Stimulated activated CD4-positive, alpha-beta T cell treated with anti-CD3 and anti-CD28 coated beads, TNF-alpha, amount 100 ng/mL, for 1 hour (primary cell): ENCODE measurements at regions not wholly inside any gene's neighbourhood (a gene's known extent, or its start where the extent isn't known, plus 50 kb on each side); places are given as distances from the start of the nearest gene placed in this dataset.

Experiments
- DNase-seq, 3 donors: peaks; one replicate each; pipeline ENCODE4 v3.0.0-alpha.2; 2020; ENCODE audit warnings: low read depth in 3 of 3, low spot score in 1 of 3

DNA sequence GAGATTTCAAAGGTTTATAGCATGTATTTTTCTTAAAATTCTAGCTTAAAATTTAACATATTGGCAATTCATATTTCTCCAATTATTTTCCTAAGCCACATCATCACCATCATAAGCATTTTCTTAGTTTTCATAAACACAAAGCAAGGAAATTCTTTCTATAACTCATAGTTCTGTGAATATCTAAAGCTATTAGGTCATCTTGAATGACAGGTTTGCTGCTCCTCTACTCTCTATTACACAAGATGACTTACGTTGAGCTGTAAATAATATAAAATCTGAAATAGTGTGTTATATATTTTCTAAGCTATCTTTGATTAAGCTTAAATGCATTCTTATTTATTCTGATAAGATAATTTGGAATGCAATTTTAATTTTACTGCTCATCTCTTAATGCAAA lies 984.6 kb upstream of the CNTNAP5 start:
- no peak for DNase-seq

DNA sequence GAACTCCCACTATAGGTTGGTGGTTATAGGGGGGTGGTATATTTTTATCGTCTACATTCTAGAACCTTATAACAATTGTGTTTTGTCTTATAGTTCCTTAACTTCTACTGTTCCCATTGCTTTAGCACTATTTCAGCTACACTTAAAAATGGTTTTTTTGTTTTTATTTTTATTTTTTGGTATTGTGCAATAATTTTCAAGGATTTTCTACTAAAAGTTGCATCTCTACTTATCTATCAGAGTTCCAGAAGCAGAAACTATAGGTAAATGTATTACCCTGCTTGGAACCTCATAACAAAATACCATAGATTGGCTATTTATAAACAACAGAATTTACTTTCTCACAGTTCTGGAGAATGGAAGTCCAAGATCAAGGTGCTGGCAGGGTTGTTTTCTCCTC lies 981.6 kb upstream of the CNTNAP5 start:
- no peak for DNase-seq

DNA sequence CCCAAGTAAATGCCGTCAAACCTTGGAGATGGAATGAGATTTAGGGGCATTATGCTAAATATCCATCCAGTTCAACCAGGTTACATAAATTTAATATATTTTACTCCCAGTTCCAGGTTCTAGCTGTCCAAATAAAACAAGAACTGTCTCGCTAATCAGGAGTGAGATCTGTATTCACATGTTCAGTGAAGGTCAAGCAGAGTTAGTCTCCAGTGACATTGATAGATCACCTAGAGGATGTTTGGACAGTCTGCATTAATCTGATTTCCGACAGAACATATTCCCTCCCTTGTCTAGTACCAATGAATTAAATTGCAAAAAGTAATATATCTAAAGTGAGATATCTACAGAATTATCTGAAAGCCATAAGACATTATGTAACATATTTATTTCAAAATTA lies 979.4 kb upstream of the CNTNAP5 start:
- no peak for DNase-seq

DNA sequence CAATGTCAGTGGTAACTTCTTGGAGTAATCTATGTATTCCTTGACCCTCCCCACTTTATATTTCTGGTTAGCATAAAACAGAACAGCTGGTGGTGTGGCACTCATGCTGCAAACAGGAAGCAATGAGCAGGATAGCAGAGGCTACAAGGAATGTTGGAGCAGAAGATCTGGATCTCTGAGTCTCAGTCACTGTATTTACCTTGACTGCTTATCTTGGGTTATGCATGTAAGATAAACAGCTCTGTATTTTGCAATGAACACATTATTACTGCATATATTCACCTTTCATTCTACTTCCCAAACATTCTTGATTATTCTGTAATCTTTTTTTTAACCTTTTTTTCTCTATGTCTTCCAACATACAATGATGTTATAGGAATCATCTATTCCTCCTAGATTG lies 977.9 kb upstream of the CNTNAP5 start:
- DNase-seq = no peak

DNA sequence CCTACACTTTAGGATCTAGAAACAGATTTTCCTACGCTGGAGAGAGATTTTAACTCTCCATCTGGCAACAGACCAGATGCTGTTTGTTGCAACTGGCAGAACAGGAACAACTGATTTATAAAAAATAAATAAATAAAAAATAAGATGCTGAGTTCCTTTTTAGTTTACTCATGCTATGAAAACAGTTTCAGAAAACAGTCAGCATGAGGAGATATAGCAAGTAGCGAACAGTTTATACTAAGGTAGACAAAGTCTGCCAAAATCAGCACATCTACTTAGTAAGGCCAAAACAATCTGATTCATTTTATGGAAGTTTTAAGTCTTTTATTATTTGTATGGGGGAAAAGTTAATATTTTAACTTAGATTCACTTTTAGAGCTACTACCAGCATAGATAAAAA lies 974.0 kb upstream of the CNTNAP5 start:
- no peak for DNase-seq

DNA sequence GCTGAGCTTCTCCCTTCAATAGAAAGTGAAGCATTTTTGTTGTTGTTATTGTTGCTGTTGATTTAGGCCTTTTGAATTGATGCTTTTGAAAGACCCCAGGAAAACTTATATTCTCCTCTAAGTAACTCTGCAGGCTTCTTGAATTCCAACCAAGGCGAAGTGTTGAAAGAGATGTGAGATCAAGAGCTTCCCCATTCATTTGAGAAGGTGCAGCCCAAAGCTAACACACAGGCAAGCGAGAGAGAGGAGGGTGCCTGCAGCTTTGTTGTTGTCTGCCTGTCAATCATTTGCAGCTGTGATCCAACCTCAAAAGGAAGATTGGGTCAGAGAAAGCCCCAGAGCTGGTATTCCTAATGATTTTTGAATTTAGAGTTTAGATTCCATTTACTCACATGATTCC lies 963.6 kb upstream of the CNTNAP5 start:
- no peak for DNase-seq

DNA sequence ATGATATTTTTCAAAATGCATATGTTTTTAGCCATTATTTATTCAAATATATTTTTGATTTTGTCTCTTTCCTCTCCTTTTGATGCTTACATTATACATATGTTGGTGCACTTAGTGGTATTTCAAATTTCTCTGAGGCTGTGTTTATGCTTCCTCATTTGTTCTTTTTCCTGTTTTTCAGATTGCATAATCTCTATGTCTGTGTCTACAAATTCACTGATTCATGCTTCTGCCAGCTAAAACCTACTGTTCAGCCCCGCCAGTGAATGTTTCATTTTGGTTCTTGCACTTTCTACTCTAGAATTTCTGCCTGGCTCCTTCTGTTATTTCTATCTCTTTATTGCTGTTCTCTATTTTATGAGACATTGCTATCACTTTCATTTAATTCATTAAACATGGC lies 951.7 kb upstream of the CNTNAP5 start:
- no peak for DNase-seq

DNA sequence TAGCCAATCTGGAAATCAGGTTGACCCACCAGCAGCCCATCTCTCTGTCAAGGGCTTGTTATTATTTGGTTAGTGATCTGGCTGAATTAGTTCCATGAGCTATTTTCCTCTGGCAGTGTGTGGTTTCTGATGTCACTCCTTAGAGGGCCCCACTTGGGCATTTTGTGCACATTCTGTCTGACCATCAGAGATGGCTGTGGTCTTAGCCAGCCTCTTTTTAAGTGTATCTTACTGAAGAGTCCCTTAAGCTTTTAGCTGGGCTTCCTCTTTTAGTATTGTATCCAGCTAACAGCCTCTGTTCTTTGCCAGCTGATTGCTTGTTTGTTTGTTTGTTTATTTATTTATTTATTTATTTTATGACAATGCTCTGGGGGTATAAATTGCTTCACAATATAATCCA lies 951.1 kb upstream of the CNTNAP5 start:
- DNase-seq = no peak

DNA sequence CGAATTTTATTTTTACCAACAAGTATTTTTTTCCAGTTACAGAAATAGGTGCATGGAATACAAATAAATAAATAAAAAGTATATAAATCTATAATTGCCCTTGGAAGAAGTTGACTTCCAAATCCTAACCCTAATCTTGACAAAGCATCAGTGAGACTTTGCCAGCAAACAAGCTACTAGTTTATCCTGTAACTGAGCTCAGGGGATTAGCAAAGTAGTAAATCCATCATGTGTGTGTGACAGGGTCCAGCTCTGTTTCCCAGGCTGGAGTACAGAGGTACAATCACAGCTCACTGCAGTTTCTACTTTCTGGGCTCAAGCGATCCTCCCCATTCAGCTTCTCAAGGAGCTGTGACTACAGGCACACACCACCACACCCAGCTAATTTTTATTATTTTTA lies 948.0 kb upstream of the CNTNAP5 start:
- no peak for DNase-seq

DNA sequence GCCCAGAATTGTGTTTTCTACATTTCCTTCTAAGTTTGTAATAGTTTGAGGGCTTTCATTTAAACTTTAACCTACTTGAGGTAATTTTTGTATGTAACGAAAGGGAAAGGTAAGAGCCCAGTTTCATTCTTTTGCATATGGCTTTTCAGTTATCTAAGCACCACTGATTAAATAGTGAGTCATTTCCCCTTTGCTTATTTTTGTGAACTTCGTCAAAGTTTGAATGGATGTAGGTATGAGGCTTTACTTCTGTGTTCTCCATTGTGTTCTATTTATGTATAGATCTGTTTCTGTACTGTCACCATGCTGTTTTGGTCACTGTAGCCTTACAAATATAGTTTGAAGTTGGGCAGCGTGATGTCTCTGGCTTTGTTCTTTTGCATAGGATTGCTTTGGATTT lies 944.8 kb upstream of the CNTNAP5 start:
- no peak for DNase-seq

DNA sequence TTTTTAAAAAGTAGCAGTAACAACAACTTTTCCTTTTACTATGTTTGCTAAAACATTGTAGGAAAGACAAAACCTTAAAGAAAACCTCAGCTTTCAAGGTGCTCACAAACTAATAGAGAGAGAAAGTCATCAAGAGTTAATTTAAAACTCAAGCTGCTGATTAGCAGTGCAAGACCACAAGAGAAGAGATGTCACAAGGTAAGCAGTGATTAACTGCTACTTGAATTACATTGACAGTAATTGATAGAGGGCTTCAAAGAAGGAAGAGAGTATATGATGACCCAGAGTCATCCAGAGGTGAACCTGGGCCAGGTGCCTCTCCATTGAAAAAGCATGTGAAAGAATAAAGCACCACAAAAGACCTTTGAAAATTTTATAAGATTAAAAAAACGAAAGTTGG lies 939.6 kb upstream of the CNTNAP5 start:
- DNase-seq = no peak

DNA sequence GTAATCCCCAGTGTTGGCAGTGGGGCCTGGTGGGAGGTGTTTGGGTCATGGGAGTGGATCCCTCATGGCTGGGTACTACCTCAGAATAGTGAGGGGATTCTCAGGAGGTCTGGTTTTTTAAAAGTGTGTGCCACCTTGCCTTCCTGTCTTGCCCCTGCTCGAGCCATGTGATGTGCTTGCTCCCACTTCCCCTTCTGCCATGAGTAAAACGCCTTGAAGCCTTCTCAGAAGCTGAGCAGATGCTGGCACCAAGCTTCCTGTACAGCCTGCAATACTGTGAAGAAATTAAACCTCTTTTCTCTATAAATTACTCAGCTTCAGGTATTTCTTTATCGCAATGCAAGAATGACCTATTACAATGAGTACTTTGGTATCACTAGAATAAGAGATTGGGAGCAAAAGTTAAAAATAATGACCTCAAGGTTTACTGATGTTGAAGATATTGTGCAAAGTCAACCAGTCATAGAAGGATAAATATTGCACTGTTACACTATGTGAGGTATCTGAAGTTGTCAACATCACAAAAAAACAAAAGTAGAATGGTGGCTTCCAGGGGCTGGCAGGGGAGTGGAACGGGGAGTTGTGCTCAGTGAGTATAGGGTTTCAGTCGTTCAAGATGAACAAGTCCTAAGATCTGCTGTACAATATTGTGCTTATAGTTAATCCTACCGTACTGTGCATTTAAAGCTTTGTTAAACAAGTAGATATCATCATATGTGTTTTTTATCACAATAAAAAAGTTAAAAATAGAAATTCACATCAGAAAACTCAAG lies 938.3 kb upstream of the CNTNAP5 start:
- no peak for DNase-seq

DNA sequence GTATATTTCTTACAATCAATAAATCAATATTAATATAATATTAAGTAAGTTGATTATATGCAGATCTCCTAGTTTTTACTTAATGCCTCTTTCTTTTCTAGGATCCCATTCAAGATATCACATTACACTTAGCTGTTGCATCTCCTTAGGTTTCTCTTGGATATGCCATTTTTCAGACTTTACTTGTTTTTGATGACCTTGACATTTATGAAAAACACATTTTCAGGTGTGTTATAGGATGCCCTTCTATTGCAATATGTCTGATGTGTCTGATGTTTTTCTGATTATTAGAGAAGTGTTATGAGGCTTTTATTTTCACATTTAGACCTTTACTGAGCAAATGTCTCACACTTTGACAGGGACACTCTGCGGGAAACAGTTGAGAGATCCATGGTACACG lies 933.6 kb upstream of the CNTNAP5 start:
- no peak for DNase-seq

DNA sequence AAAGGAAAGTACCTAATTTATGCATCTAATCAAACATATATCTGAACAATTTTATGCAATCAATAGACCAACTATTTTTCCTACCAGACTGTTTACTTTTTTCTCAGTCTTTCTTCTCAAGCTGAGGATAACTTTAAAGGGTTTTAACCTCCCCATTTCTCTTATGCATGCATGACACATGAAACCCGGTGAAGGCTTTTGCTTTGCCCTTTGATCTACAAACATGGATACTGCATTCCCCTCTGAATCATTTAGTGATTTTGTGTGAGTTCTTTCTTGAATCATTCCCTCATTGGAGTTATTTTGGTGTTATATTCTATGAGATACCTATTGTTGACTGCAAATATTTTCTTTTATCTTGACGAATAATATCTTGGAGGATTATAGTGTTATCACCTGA lies 931.9 kb upstream of the CNTNAP5 start:
- no peak for DNase-seq

DNA sequence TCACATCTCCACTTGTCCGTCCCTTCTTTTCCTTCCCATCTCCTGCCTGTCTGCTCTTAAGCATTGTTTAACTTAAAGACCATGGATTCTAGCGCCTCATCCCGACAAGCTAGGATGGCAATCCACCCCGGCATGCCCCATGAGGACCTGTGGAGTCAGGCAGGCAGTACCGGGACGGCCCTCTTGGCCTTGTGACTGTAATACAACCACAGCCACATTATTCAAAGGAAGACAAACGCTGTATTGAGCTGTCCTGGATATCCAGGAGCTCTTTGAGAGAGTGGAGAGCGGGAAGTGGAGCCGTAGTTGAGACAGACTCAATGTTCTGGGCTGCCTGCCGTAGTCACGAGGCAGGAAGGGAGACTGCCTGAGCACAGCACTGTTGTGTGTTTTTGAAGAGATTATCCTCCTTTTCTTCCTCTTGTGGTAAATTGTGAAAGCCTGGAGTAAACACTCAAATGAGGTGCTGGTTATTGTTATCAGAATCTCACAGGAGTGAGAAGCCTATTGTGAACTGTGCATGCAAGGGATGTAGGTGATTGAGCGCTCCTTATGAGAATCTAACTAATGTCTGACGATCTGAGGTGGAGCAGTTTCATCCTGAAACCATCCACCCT lies 929.8 kb upstream of the CNTNAP5 start:
- DNase-seq = no peak

DNA sequence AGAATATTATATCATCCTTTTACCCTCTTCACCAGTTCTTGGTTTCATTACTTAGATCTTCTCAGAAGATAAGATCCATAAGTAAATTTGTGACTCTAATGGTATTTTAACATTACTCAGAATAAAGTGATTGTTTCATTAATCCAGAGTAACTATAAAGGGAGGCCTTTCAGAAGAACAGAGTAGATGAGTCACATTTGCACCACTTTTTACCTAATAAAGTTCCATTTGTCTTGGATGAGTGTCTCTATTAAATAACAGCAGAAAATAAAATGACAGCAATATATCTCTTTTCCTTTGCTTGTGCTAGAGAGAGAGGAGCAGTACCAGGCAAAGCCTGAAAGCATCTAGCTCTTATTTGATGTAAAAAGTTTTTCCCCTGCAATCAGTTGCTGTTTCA lies 926.5 kb upstream of the CNTNAP5 start:
- DNase-seq = no peak

DNA sequence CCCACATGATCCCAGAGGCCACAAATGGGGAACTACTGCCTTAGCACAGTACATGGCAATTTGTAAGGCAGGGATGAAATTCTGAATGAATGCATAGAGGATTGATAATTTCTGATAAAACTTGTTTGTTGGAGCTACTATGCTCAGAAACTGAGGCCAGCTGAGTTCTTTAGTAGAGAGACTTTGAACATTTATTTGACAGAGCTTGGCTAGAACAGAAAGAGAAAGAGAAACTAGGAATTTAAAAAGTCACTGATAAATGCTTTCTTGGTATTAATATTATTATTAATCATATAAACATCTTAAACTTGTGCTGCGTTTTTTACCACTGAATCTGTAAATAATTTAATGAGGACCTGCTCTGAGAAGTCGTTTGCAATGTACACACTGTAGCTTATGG lies 923.7 kb upstream of the CNTNAP5 start:
- no peak for DNase-seq

DNA sequence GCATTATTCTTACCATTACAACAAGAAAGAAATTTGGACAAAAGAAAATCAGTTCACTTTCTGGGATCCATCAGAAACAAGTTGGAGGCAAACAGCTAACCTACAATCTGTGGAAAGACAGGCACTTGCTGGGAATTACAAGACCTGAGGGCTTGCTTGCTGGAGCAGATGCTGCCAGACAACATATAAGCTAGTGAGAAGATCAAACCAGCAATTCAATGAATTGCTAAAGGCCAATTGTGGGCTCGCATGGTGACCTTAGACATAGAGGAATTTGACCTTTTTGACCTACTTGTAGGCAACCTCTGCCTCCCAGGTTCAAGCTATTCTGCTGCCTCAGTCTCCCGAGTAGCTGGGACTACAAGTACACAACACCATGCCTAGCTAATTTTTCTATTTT lies 921.2 kb upstream of the CNTNAP5 start:
- DNase-seq = no peak

DNA sequence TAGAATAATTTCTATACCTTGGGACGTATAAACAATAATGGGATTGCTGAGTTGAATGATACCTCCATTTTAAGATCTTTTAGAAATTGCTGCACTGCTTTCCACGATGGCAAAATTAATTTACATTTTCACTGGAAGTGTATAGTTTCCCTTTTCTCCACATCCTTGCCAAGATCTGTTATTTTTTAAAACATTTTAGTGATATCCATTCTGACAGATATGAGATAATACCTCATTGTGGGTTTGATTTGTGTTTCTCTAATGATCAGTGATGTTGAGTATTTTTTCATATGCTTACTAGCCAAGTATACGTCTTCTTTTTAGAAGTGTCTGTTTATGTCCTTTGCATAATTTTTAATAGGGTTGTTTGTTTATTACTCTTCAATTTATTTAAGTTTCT lies 908.5 kb upstream of the CNTNAP5 start:
- no peak for DNase-seq

DNA sequence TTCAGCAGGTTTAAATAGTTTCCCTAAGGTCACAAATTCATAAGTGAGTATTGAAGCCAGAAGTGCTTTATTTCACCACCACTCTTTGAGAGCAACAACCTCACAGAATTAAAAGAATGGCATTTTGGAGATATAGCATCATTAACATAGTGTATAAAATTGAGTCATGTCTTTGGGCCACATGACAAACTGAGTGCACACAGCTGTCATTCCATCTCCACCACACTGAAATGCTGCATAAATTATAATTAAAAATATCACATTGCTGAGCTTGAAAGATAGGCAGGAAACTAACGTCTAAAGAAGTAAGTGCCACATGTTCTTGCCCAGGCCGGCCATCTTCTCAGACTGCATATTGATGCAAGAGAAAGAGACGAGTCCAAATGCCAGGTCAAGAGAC lies 897.9 kb upstream of the CNTNAP5 start:
- DNase-seq = no peak

DNA sequence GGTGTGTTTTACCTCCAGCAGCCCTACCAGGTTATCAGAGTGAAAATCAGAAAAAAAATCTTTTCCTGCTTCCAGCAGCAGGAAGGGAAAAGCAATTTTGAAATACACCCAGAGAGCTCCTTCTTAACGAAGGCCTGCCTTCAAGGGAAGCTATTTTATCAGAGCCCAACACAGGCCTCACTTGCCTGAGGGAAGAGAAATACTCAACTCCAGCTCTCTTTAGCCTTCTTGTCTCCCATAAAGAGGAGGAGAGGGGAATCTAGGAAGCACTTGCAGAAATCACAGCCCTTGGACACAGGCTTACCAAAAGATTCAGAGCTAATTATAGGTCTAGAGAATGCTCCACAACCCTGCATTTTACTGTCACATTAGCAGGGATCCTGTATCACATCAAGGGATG lies 896.1 kb upstream of the CNTNAP5 start:
- no peak for DNase-seq

DNA sequence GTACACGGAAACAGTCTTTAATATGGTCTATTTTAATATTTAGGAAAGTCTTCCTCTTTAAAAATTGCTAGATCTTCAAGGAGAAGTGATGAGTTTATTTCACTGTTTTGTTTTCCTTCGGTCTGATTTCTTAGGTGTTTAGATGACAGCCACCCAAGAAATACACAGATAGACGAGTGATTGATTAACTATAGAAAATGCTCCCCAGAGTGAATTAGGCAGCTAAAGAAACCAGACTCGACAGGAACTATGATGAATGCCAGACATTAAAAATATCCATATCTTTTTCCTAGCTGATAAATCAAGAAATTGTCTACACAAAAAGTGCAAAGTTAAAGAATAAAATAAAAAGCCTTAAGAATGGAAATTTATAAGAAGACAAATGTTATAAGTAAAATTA lies 888.7 kb upstream of the CNTNAP5 start:
- DNase-seq = no peak

DNA sequence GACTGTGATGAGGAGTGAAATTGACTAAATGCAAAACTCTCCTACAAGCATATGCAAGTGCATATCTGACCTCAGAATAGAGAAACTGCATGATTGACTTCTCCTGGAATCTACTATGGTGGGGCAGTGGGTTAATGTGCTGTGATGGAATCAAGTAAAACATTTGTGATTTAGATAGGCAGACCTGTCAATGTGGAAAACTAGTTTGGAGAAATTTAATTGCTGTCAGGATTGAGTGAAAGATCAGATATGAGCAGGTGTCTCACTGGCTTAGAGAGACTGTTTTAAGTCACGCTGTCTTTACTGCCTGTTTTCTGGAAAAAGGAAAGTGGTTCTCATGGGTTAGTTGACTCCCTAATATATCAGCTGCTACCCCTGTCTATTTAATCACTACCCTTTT lies 881.0 kb upstream of the CNTNAP5 start:
- DNase-seq = no peak
